Activated naive CD8-positive, alpha-beta T cell treated with anti-CD3 and anti-CD28 coated beads, Interleukin-2, amount 50 U/mL, for 24 hours (primary cell): ENCODE measurements at regions not wholly inside any gene's neighbourhood (a gene's known extent, or its start where the extent isn't known, plus 50 kb on each side); places are given as distances from the start of the nearest gene placed in this dataset.

Experiments
- ATAC-seq: fragments of 150-1000 bp; cut with Tn5 transposase; one replicate; pipeline ENCODE4 v1.10.0; 2021
- DNase-seq: peaks from one replicate; pipeline ENCODE4 v3.0.0; 2021
- H3K27ac Mint-ChIP-seq: one replicate; pipeline ENCODE4 v1.8.0; 2021; ENCODE audit warnings: mild to moderate bottlenecking, mixed read lengths
- H3K27me3 Mint-ChIP-seq: one replicate; pipeline ENCODE4 v1.8.0; 2021; ENCODE audit warnings: mixed read lengths
- H3K36me3 Mint-ChIP-seq: one replicate; pipeline ENCODE4 v1.8.0; 2021; ENCODE audit warnings: low read depth, mixed read lengths
- H3K4me1 Mint-ChIP-seq: one replicate; pipeline ENCODE4 v1.8.0; 2021; ENCODE audit warnings: mixed read lengths
- H3K4me3 Mint-ChIP-seq: one replicate; pipeline ENCODE4 v1.8.0; 2021; ENCODE audit warnings: mild to moderate bottlenecking, moderate library complexity, mixed read lengths
- H3K9me3 Mint-ChIP-seq: one replicate; pipeline ENCODE4 v1.8.0; 2021; ENCODE audit warnings: mixed read lengths

DNA sequence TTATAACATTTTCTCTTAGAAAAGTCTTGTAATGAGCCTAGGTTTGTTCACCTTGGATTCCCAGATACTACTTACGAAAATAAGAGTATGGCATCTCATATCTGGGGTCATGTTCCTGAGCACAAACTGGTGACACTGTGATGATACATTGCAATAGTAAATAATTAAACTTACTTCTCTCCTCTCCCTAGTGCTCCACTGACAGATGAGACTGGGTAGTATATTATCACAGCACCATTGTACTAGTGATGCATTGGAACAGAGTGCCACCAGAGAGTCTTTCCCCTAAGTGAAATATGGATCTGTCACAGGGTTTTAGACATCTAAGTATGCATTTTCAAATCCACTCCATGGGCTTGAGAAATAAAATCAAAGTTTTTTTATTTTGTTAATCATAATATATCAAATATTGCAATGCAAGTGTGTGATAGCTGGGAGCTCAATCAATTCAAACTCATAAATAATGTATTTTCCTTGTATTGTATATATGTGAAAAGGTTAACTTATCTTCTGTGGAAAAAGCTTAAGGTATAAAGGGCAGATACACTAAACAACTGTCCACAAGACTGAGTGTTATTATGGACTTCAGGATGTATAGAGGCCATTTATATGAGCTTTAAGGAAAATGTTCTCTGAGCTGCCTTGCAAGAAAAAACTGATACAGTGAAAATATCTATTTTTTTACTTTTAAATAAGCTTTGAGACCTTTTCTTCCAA is 275.5 kb downstream of the ZWINT start:
- Mint-ChIP-seq H3K9me3 (peaks cover 27% of the 10 kb centered on the region), H3K27ac (no peak overlapping the region), H3K27me3 (no peaks in the 10 kb centered on the region), H3K36me3 (no peaks in the 10 kb centered on the region), H3K4me1 (no peaks in the 10 kb centered on the region), H3K4me3 (no peak overlapping the region)
- DNase-seq (no peak), ATAC-seq (no peak)

DNA sequence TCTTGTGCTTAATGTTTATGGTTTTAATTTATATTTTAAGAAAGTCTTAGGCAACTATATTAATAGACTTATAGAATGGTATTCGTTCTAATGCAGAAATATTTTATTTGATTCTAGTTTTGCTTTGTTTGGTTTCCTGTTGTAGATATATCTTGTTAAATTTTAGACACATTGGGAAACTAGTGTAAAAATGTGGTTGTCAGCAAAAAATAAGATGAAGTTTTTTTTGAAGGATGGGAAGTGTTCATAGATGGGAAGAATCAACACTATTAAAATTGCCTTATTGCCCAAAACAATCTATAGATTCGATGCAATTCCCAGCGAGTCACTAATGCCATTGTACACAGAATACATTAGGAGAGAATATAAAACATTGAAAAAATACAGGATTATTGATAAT is 278.9 kb downstream of the ZWINT start:
- ATAC-seq (no peak), DNase-seq (no peak)
- Mint-ChIP-seq H3K9me3 (peaks cover 35% of the 10 kb centered on the region), H3K4me3 (no peak overlapping the region), H3K4me1 (no peaks in the 10 kb centered on the region), H3K27ac (no peak overlapping the region), H3K27me3 (no peaks in the 10 kb centered on the region), H3K36me3 (no peaks in the 10 kb centered on the region)

DNA sequence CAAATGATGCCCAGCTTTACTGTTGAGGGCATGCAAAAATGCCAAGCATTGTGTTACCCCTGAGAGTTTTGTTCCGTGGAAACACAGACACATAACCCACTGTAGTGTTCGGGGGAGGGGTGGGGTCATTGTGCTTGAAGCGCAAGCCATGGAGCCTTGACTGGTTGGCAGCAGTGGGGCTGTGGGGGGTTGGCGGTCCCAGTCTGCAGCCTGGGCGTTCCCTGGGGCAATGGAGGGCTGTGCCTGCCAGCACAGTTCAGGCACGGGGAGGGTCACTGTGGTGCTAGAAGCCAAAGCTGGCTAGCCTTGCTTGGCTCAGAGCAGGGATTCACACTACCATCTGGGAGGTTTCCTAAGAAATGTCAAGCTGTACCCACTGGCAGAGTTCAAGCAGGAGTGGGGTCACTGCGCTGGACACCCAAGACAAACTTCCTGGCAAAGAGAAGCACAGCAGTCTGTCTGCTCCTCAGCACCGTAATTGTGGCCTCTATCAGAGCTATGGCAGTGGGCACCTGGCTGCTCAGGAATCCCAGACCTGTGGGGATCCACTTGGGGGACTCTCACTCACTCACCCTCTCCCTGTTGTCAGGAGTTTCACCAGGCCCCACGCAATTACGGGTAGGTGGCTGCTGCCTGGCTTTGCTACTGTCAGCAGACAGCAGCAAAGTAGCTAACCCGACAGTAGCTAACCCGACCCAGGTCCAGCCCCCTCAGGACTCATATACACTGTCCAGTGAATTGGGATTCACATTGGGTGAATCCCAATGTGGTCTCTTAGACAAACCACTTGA is 292.4 kb downstream of the ZWINT start:
- ATAC-seq = no peak
- peaks cover 14% of the 10 kb centered on the region for H3K9me3 Mint-ChIP-seq
- H3K27me3 Mint-ChIP-seq = no peaks in the 10 kb centered on the region
- H3K4me3 Mint-ChIP-seq = no peak overlapping the region
- no peaks in the 10 kb centered on the region for H3K36me3 Mint-ChIP-seq
- DNase-seq = no peak
- H3K4me1 Mint-ChIP-seq = no peaks in the 10 kb centered on the region
- no peak overlapping the region for H3K27ac Mint-ChIP-seq

DNA sequence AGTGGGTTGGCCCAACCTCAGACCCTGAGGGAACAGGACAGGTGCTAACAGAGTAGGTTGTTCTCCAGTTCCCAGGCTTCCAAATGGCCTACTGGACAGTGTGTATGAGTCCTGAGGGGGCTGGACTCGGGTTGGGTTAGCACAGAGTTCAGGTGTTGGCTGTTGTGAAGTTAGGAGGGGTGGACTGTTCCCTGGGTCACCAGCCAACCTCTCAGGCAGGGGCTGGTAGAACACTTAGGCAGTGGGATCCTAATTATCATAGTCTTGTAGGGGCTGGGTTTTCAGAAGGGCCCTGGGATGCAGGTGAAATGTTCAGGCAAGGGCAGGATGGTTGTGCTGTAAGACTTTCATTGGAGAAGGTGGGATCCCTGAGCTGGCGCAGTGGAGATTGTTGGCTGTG is 293.0 kb downstream of the ZWINT start:
- Mint-ChIP-seq H3K27me3 (no peaks in the 10 kb centered on the region), H3K9me3 (peaks cover 14% of the 10 kb centered on the region), H3K27ac (no peak overlapping the region), H3K4me3 (no peak overlapping the region), H3K36me3 (no peaks in the 10 kb centered on the region), H3K4me1 (no peaks in the 10 kb centered on the region)
- ATAC-seq (no peak), DNase-seq (no peak)

- no peak overlapping the region for H3K27ac Mint-ChIP-seq
- H3K36me3 Mint-ChIP-seq = no peaks in the 10 kb centered on the region
- H3K4me3 Mint-ChIP-seq = no peak overlapping the region
- H3K9me3 Mint-ChIP-seq = peaks cover 15% of the 10 kb centered on the region
- DNase-seq (no peak), ATAC-seq (no peak)
- H3K4me1 Mint-ChIP-seq = no peaks in the 10 kb centered on the region
- H3K27me3 Mint-ChIP-seq = no peaks in the 10 kb centered on the region
Measured at GRCh38 chr10:56063642-56064041, 297.4 kb downstream of the ZWINT start.

GRCh38 chr10:56057860-56058259 is 303.2 kb downstream of the ZWINT start:
- Mint-ChIP-seq H3K9me3 (peaks cover 14% of the 10 kb centered on the region), H3K4me1 (no peaks in the 10 kb centered on the region), H3K4me3 (no peak overlapping the region), H3K27ac (no peak overlapping the region), H3K36me3 (no peaks in the 10 kb centered on the region), H3K27me3 (no peaks in the 10 kb centered on the region)
- DNase-seq (no peak), ATAC-seq (no peak)

- H3K4me1 Mint-ChIP-seq = no peaks in the 10 kb centered on the region
- H3K4me3 Mint-ChIP-seq = no peak overlapping the region
Measured at GRCh38 chr10:56035489-56035888, 325.6 kb downstream of the ZWINT start.

GRCh38 chr10:56028298-56029132 is 332.5 kb downstream of the ZWINT start:
- Mint-ChIP-seq H3K36me3 (no peaks in the 10 kb centered on the region), H3K9me3 (peaks cover 6% of the 10 kb centered on the region), H3K4me1 (no peaks in the 10 kb centered on the region), H3K27me3 (no peaks in the 10 kb centered on the region), H3K4me3 (no peak overlapping the region), H3K27ac (no peak overlapping the region)
- no peak for ATAC-seq
- DNase-seq = no peak

More at GRCh38 chr10:56035489-56035888, 325.6 kb downstream of the ZWINT start:
- H3K27me3 Mint-ChIP-seq = no peaks in the 10 kb centered on the region
- DNase-seq (no peak), ATAC-seq (no peak)
- H3K9me3 Mint-ChIP-seq = peaks cover 11% of the 10 kb centered on the region
- no peaks in the 10 kb centered on the region for H3K36me3 Mint-ChIP-seq
- H3K27ac Mint-ChIP-seq = no peak overlapping the region

- Mint-ChIP-seq H3K27ac (no peak overlapping the region), H3K36me3 (no peaks in the 10 kb centered on the region), H3K4me3 (no peak overlapping the region), H3K4me1 (no peaks in the 10 kb centered on the region), H3K27me3 (no peaks in the 10 kb centered on the region), H3K9me3 (no peaks in the 10 kb centered on the region)
- DNase-seq (no peak), ATAC-seq (no peak)
Measured at GRCh38 chr10:56012101-56012500, 349.0 kb downstream of the ZWINT start.

GRCh38 chr10:56003555-56003954 is 357.5 kb downstream of the ZWINT start:
- H3K27ac Mint-ChIP-seq = no peak overlapping the region
- no peaks in the 10 kb centered on the region for H3K36me3 Mint-ChIP-seq
- H3K4me3 Mint-ChIP-seq = no peak overlapping the region
- H3K4me1 Mint-ChIP-seq = no peaks in the 10 kb centered on the region
- no peaks in the 10 kb centered on the region for H3K9me3 Mint-ChIP-seq
- ATAC-seq = no peak
- no peak for DNase-seq
- H3K27me3 Mint-ChIP-seq = no peaks in the 10 kb centered on the region

DNA sequence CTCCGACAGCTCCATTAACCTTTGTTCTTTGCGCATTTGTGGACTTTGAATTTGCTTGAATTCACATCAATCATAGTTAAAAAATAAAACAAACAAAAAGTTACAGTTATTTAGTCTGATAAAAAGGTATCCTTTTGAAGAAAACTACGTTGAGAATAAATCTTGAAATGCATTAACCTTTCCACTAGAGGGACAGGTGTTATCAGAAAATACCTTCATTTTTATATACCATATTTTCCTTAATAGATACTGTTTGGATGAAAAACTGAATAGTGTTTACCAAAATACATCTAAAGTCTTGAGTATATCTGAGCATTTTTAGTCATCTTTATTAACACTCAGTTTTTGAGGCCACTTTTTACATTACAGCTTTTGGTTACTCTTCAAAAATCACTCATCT is 371.9 kb downstream of the ZWINT start:
- H3K9me3 Mint-ChIP-seq = no peaks in the 10 kb centered on the region
- no peaks in the 10 kb centered on the region for H3K27me3 Mint-ChIP-seq
- H3K4me1 Mint-ChIP-seq = no peaks in the 10 kb centered on the region
- H3K4me3 Mint-ChIP-seq = no peak overlapping the region
- no peak for DNase-seq
- no peak for ATAC-seq
- H3K36me3 Mint-ChIP-seq = no peaks in the 10 kb centered on the region
- H3K27ac Mint-ChIP-seq = no peak overlapping the region

DNA sequence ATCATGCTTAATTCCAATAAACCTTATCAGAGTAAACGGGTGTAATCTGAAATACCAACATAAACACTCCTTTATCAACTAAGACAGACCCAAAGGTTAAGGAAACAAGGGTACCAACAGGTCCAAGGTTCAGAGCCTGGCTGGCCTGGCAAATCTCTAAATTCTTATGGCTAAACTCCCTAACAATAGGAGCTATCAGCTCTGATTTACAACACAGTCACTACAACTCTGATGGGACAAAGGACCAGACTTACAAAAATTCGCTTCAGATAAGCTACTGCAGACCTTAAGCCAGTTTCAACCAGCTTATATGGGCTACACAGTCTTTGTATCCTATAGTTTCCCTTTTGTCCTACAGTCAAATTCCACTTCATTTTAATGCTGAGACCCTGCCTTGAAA is 381.9 kb downstream of the ZWINT start:
- no peaks in the 10 kb centered on the region for H3K36me3 Mint-ChIP-seq
- ATAC-seq = no peak
- no peak overlapping the region for H3K4me3 Mint-ChIP-seq
- H3K27ac Mint-ChIP-seq = no peak overlapping the region
- H3K9me3 Mint-ChIP-seq = peaks cover 4% of the 10 kb centered on the region
- no peaks in the 10 kb centered on the region for H3K27me3 Mint-ChIP-seq
- H3K4me1 Mint-ChIP-seq = no peaks in the 10 kb centered on the region
- no peak for DNase-seq

- Mint-ChIP-seq H3K27me3 (no peaks in the 10 kb centered on the region), H3K4me1 (no peaks in the 10 kb centered on the region), H3K36me3 (no peaks in the 10 kb centered on the region), H3K9me3 (no peaks in the 10 kb centered on the region), H3K4me3 (no peak overlapping the region), H3K27ac (no peak overlapping the region)
- DNase-seq = no peak
- no peak for ATAC-seq
Measured at GRCh38 chr10:55966101-55966500, 395.0 kb downstream of the ZWINT start.

- H3K27me3 Mint-ChIP-seq = no peaks in the 10 kb centered on the region
- no peaks in the 10 kb centered on the region for H3K36me3 Mint-ChIP-seq
- no peak for DNase-seq
- H3K4me3 Mint-ChIP-seq = no peak overlapping the region
- no peaks in the 10 kb centered on the region for H3K4me1 Mint-ChIP-seq
- H3K9me3 Mint-ChIP-seq = no peaks in the 10 kb centered on the region
- no peak for ATAC-seq
- H3K27ac Mint-ChIP-seq = no peak overlapping the region
Measured at GRCh38 chr10:55943403-55943802, 417.7 kb downstream of the ZWINT start.

- H3K27me3 Mint-ChIP-seq = no peaks in the 10 kb centered on the region
- no peaks in the 10 kb centered on the region for H3K36me3 Mint-ChIP-seq
- no peaks in the 10 kb centered on the region for H3K4me1 Mint-ChIP-seq
- H3K9me3 Mint-ChIP-seq = peaks cover 2% of the 10 kb centered on the region
- ATAC-seq (no peak), DNase-seq (no peak)
- H3K4me3 Mint-ChIP-seq = no peak overlapping the region
- no peak overlapping the region for H3K27ac Mint-ChIP-seq
Measured at GRCh38 chr10:55929291-55929690, 431.8 kb downstream of the ZWINT start.
